Common myeloid progenitor, CD34-positive (primary cell): ENCODE measurements at regions not wholly inside any gene's neighbourhood (a gene's known extent, or its start where the extent isn't known, plus 50 kb on each side); places are given as distances from the start of the nearest gene placed in this dataset.
A peak's percentile ranks its signal among the peaks of the same experiment; 100 is the strongest.

ENCODE experiments used
- CTCF ChIA-PET: fragments of 350-600 bp; sonication (Branson Sonifier 250); formaldehyde crosslinking; loops from one replicate; lab custom pipeline; 2021; ENCODE audit warnings: antibody characterized with exemption; lab: Charles Lee
- POLR2A ChIA-PET: fragments of 350-600 bp; sonication (Branson Sonifier 250); formaldehyde crosslinking; loops from one replicate; lab custom pipeline; 2021; ENCODE audit warnings: antibody characterized with exemption; lab: Charles Lee
- DNase-seq, 3 donors: peaks; one replicate each; pipeline versions ENCODE4 v3.0.0 to v3.0.0-alpha.2; 2013
- H3K27ac ChIP-seq, 2 experiments: 1 replicate in 1 of 2; 2 replicates in 1 of 2; pipeline ENCODE4 v1.7.0; 2013; ENCODE audit warnings: inconsistent platforms in 2 of 2, low read length in 2 of 2, mild to moderate bottlenecking in 2 of 2, low read depth in 1 of 2, moderate library complexity in 1 of 2; ENCODE audit not compliant: severe bottlenecking in 2 of 2, insufficient read depth in 1 of 2, poor library complexity in 1 of 2
- H3K27me3 ChIP-seq, 5 experiments: replicated peaks in 2 of 5; 1 replicate in 3 of 5; 2 replicates in 2 of 5; pipeline versions ENCODE4 v1.6.1 to v1.7.0; 2013; ENCODE audit warnings: low read length in 4 of 5, mild to moderate bottlenecking in 2 of 5, moderate library complexity in 2 of 5, inconsistent platforms in 1 of 5; ENCODE audit not compliant: insufficient read depth in 5 of 5, control insufficient read depth in 4 of 5
- H3K36me3 ChIP-seq, 4 experiments: 1 replicate in 2 of 4; 2 replicates in 2 of 4; pipeline versions ENCODE4 v1.6.1 to v1.7.0; 2013; ENCODE audit warnings: low read length in 3 of 4, control low read depth in 1 of 4, mild to moderate bottlenecking in 1 of 4; ENCODE audit not compliant: control insufficient read depth in 4 of 4, insufficient read depth in 4 of 4
- H3K4me1 ChIP-seq, 4 experiments: 1 replicate in 3 of 4; 2 replicates in 1 of 4; pipeline versions ENCODE4 v1.6.1 to v1.7.1; 2013; ENCODE audit warnings: low read length in 3 of 4, mild to moderate bottlenecking in 3 of 4, control low read depth in 1 of 4, inconsistent platforms in 1 of 4, moderate library complexity in 1 of 4; ENCODE audit not compliant: control insufficient read depth in 4 of 4, insufficient read depth in 4 of 4; ENCODE audit errors: control extremely low read depth in 1 of 4
- H3K4me3 ChIP-seq, 7 experiments: 1 replicate in 4 of 7; 2 replicates in 3 of 7; pipeline versions ENCODE4 v1.5.1 to v1.7.0; 2013; ENCODE audit warnings: mild to moderate bottlenecking in 7 of 7, low read length in 6 of 7, moderate library complexity in 6 of 7, inconsistent platforms in 2 of 7, low read depth in 2 of 7, control low read depth in 1 of 7; ENCODE audit not compliant: insufficient read depth in 4 of 7, control insufficient read depth in 1 of 7; ENCODE audit errors: extremely low read depth in 1 of 7
- H3K9me3 ChIP-seq, 5 experiments: 1 replicate in 4 of 5; 2 replicates in 1 of 5; pipeline versions ENCODE4 v1.6.1 to v1.7.1; 2013; ENCODE audit warnings: low read length in 4 of 5, mild to moderate bottlenecking in 2 of 5, inconsistent platforms in 1 of 5, low read depth in 1 of 5, moderate library complexity in 1 of 5; ENCODE audit not compliant: control insufficient read depth in 4 of 5, insufficient read depth in 2 of 5; ENCODE audit errors: control extremely low read depth in 1 of 5
- WGBS: methylation state at CpG from one replicate; pipeline ENCODE4 v1.1.5; 2013; ENCODE audit not compliant: insufficient coverage; 5-methylcytosine and 5-hydroxymethylcytosine counted together

GRCh38 chr5:6307304-6307703, 71.0 kb downstream of the MED10 start:
- Histone ChIP-seq H3K4me3 (no peak overlapping the region), H3K36me3 (no peaks in the 10 kb centered on the region), H3K27me3 (peaks cover 0 to 4% (median 2%) of the 10 kb centered on the region in 5 experiments), H3K27ac (no peak overlapping the region), H3K4me1 (no peaks in the 10 kb centered on the region), H3K9me3 (no peaks in the 10 kb centered on the region)
- ChIA-PET CTCF (no interaction called here), POLR2A (no interaction called here)
- 74% methylated on average over 3 of the region's 5 CpGs for WGBS
- no peak for DNase-seq

- WGBS = 78% methylated on average over 3 of the region's 6 CpGs
- no peaks in the 10 kb centered on the region for H3K9me3 ChIP-seq
- DNase-seq = no peak
- H3K4me3 ChIP-seq = no peak overlapping the region
- POLR2A ChIA-PET = interaction anchor here (0.8 kb wide), 1 partner anchor 9 kb away, joined by 5 read pairs; no protein-coding TSS in a partner anchor
- H3K36me3 ChIP-seq = no peaks in the 10 kb centered on the region
- H3K27me3 ChIP-seq = peaks cover 0 to 4% (median 0%) of the 10 kb centered on the region in 5 experiments
- CTCF ChIA-PET = no interaction called here
- H3K4me1 ChIP-seq = no peaks in the 10 kb centered on the region
- no peak overlapping the region for H3K27ac ChIP-seq
Observed at GRCh38 chr5:6305853-6306252, 72.5 kb downstream of the MED10 start.

- WGBS = no CpG with 5 or more reads among the region's 5 CpGs
- POLR2A ChIA-PET = no interaction called here
- Histone ChIP-seq H3K27ac (no peak overlapping the region), H3K4me3 (no peak overlapping the region), H3K36me3 (no peaks in the 10 kb centered on the region), H3K9me3 (no peaks in the 10 kb centered on the region), H3K4me1 (no peaks in the 10 kb centered on the region), H3K27me3 (peaks cover 0 to 4% (median 2%) of the 10 kb centered on the region in 5 experiments)
- CTCF ChIA-PET = no interaction called here
- peak in 2 of 3 donors; percentile 13 to 19 for DNase-seq
Observed at GRCh38 chr5:6302684-6303083, 75.7 kb downstream of the MED10 start.

GRCh38 chr5:6302075-6302474, 76.3 kb downstream of the MED10 start:
- Histone ChIP-seq H3K4me1 (no peaks in the 10 kb centered on the region), H3K9me3 (no peaks in the 10 kb centered on the region), H3K4me3 (no peak overlapping the region), H3K27me3 (peaks cover 0 to 4% (median 2%) of the 10 kb centered on the region in 5 experiments), H3K36me3 (no peaks in the 10 kb centered on the region), H3K27ac (no peak overlapping the region)
- ChIA-PET POLR2A (no interaction called here), CTCF (no interaction called here)
- WGBS = 34% methylated on average over 4 of the region's 4 CpGs
- no peak for DNase-seq

- ChIA-PET CTCF (interaction anchor here (0.7 kb wide), 1 partner anchor 15 kb away, joined by 4 read pairs; no protein-coding TSS in a partner anchor), POLR2A (interaction anchor here (0.6 to 0.9 kb wide), 2 partner anchors 9 to 787 kb away, joined by 3 to 5 read pairs; no protein-coding TSS in a partner anchor)
- H3K4me3 ChIP-seq = no peak overlapping the region
- WGBS = 70% methylated on average over 5 of the region's 8 CpGs
- H3K27me3 ChIP-seq = peaks cover 0 to 2% (median 0%) of the 10 kb centered on the region in 5 experiments
- no peaks in the 10 kb centered on the region for H3K4me1 ChIP-seq
- no peaks in the 10 kb centered on the region for H3K36me3 ChIP-seq
- H3K9me3 ChIP-seq = no peaks in the 10 kb centered on the region
- H3K27ac ChIP-seq = no peak overlapping the region
- DNase-seq = no peak
Observed at GRCh38 chr5:6296524-6296923, 81.8 kb downstream of the MED10 start.

GRCh38 chr5:6291961-6292360, 86.4 kb downstream of the MED10 start:
- peak; percentile 39 to 64 (median 59) for DNase-seq
- Histone ChIP-seq H3K4me3 (no peak overlapping the region), H3K9me3 (no peaks in the 10 kb centered on the region), H3K4me1 (no peaks in the 10 kb centered on the region), H3K27me3 (peaks cover 0 to 4% (median 0%) of the 10 kb centered on the region in 5 experiments), H3K36me3 (no peaks in the 10 kb centered on the region), H3K27ac (no peak overlapping the region)
- ChIA-PET POLR2A (no interaction called here), CTCF (no interaction called here)
- WGBS = no CpG with 5 or more reads among the region's 3 CpGs

- H3K4me3 ChIP-seq = no peak overlapping the region
- no peaks in the 10 kb centered on the region for H3K36me3 ChIP-seq
- no peaks in the 10 kb centered on the region for H3K9me3 ChIP-seq
- ChIA-PET POLR2A (no interaction called here), CTCF (no interaction called here)
- peaks cover 0 to 4% (median 0%) of the 10 kb centered on the region in 5 experiments for H3K27me3 ChIP-seq
- 93% methylated on average over 3 of the region's 3 CpGs for WGBS
- H3K4me1 ChIP-seq = no peaks in the 10 kb centered on the region
- no peak overlapping the region for H3K27ac ChIP-seq
- no peak for DNase-seq
Observed at GRCh38 chr5:6289239-6289638, 89.1 kb downstream of the MED10 start.
